Progenitor cell of endocrine pancreas (in vitro differentiated cells): ENCODE measurements at regions not wholly inside any gene's neighbourhood (a gene's known extent, or its start where the extent isn't known, plus 50 kb on each side); places are given as distances from the start of the nearest gene placed in this dataset.
"Not testable (repeated sequence)": the region's sequence is repeated elsewhere in the genome, so short reads cannot be mapped to it uniquely, and the experiment has no call there.

Experiments used
- DNase-seq: peaks from one replicate; pipeline ENCODE4 v3.0.0; 2021; ENCODE audit warnings: low spot score; ENCODE audit not compliant: unreplicated experiment
- H3K27ac Mint-ChIP-seq: 2 replicates; pipeline ENCODE4 v1.8.0; 2021; ENCODE audit warnings: mild to moderate bottlenecking, moderate library complexity, mixed read lengths
- H3K27me3 Mint-ChIP-seq: 2 replicates; pipeline ENCODE4 v1.8.0; 2021; ENCODE audit warnings: mixed read lengths
- H3K36me3 Mint-ChIP-seq: 2 replicates; pipeline ENCODE4 v1.8.0; 2022; ENCODE audit warnings: mixed read lengths; ENCODE audit not compliant: insufficient read depth
- H3K4me1 Mint-ChIP-seq: 2 replicates; pipeline ENCODE4 v1.8.0; 2021; ENCODE audit warnings: low read depth, mixed read lengths
- H3K4me3 Mint-ChIP-seq: 2 replicates; pipeline ENCODE4 v1.8.0; 2021; ENCODE audit warnings: low read depth, mild to moderate bottlenecking, moderate library complexity, mixed read lengths
- H3K9me3 Mint-ChIP-seq: 2 replicates; pipeline ENCODE4 v1.8.0; 2021; ENCODE audit warnings: low read depth, mixed read lengths
- CTCF ChIP-seq: fragments of 200-600 bp; sonication (generic); IDR thresholded peaks from one replicate; pipeline ENCODE4 v1.5.0; 2021; ENCODE audit warnings: antibody characterized with exemption, mild to moderate bottlenecking; ENCODE audit not compliant: unreplicated experiment

DNA sequence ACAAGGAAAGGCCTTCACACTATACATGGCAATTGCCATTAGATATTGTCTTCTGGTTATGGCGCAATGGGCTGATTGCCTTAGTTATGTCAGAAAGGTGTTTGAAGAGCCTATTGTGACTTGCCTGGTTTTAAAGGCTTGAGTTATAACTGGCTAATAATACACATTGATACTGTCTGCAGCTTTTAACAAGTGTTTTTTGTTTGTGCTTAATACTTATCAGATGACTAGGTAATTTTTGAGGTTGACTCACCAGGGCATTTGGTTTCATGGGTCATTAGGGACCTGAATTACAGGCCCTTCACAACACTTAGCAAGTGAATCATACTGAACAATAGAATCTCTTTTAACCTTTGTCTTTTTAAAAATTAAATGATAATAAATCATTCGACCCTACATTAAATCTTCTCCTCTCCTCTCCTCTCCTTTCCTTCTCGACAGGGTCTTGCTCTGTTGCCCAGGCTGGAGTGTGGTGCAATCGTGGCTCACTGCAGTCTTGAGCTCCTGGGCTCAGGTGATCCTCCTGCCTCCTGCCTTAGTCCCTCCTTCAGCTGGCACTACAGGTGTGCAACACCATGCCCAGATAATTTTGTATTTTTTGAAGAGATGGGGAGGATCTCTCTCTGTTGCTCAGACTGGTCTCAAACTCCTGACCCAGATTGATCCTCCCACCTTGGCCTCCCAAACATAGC is 196.3 kb downstream of the JCAD start:
- Mint-ChIP-seq H3K4me3 (no peak overlapping the region), H3K9me3 (no peaks in the 10 kb centered on the region), H3K27ac (peak overlapping the region; percentile 79), H3K27me3 (no peaks in the 10 kb centered on the region), H3K4me1 (peaks cover 23% of the 10 kb centered on the region), H3K36me3 (no peaks in the 10 kb centered on the region)
- DNase-seq = no peak
- TF ChIP-seq CTCF = no peak

GRCh38 chr10:29861811-29862505 is 197.4 kb downstream of the JCAD start:
- Mint-ChIP-seq H3K27me3 (no peaks in the 10 kb centered on the region), H3K9me3 (no peaks in the 10 kb centered on the region), H3K27ac (no peak overlapping the region), H3K36me3 (no peaks in the 10 kb centered on the region), H3K4me1 (peaks cover 27% of the 10 kb centered on the region), H3K4me3 (no peak overlapping the region)
- TF ChIP-seq CTCF = no peak
- DNase-seq = no peak

DNA sequence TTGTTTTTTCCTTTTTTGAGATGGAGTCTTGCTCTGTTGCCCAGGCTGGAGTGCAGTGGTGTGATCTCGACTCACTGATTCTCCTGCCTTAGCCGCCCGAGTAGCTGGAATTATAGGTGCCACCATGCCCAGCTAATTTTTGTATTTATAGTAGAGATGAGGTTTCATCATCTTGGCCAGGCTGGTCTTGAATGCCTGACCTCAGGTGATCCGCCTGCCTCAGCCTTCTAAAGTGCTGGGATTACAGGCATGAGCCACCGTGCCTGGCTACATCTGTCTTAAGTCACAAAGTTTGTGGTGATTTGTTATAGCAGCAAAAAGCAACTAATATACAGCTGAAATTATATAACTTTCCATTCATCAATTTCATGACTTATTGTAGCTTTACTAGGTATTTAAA is 198.2 kb downstream of the JCAD start:
- not testable (repeated sequence) for H3K36me3 Mint-ChIP-seq, DNase-seq, H3K4me3 Mint-ChIP-seq, H3K27me3 Mint-ChIP-seq, H3K9me3 Mint-ChIP-seq
- Mint-ChIP-seq H3K27ac (peak overlapping the region; percentile 31), H3K4me1 (peaks cover 24% of the 10 kb centered on the region)

GRCh38 chr10:29860166-29860565 is 199.2 kb downstream of the JCAD start:
- H3K36me3 Mint-ChIP-seq = no peaks in the 10 kb centered on the region

DNA sequence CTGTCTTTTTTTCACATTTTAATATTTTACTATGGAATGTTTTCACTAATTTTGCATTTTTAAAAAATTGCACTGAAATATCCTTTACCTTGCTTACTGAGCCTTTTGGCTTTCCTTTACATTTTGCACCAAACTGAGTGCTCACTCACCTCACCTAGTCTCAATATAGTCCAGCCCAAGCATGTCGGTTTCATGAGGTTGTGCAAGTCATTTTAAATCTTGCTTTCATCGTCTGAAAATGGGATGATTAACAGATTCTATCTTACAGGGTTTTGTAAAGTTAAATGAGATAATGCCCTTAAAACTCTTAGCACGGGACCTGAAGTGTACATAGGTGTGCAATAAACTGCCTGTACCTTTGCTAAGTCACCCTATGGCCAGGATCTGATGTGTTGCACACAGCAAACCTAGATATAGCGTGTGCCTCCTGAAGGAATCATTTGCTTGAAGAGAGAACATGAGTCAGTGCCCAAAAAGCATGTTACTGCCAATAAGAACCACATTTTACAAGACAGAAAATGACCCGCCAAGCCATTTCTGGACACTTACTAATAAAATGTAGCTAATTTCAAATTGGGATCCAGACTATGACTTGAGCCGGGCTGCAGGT is 199.8 kb downstream of the JCAD start:
- Mint-ChIP-seq H3K4me1 (peaks cover 12% of the 10 kb centered on the region), H3K27me3 (peaks cover 2% of the 10 kb centered on the region), H3K36me3 (no peaks in the 10 kb centered on the region), H3K4me3 (no peak overlapping the region), H3K27ac (no peak overlapping the region), H3K9me3 (no peaks in the 10 kb centered on the region)
- no peak for TF ChIP-seq CTCF
- no peak for DNase-seq

More at GRCh38 chr10:29860166-29860565, 199.2 kb downstream of the JCAD start:
- Mint-ChIP-seq H3K4me3 (no peak overlapping the region), H3K9me3 (no peaks in the 10 kb centered on the region), H3K27ac (no peak overlapping the region), H3K4me1 (peaks cover 13% of the 10 kb centered on the region), H3K27me3 (peaks cover 2% of the 10 kb centered on the region)
- TF ChIP-seq CTCF = no peak
- DNase-seq = no peak
